HG03378 (cell line): ENCODE measurements at regions not wholly inside any gene's neighbourhood (a gene's known extent, or its start where the extent isn't known, plus 50 kb on each side); places are given as distances from the start of the nearest gene placed in this dataset.
"Not testable (repeated sequence)": the region's sequence is repeated elsewhere in the genome, so short reads cannot be mapped to it uniquely, and the experiment has no call there.

Source experiments
- ATAC-seq: cut with Tn5 transposase; IDR thresholded peaks from one replicate; pipeline ENCODE4 v1.9.1; 2021; ENCODE audit warnings: mild to moderate bottlenecking, moderate library complexity; ENCODE audit not compliant: unreplicated experiment

DNA sequence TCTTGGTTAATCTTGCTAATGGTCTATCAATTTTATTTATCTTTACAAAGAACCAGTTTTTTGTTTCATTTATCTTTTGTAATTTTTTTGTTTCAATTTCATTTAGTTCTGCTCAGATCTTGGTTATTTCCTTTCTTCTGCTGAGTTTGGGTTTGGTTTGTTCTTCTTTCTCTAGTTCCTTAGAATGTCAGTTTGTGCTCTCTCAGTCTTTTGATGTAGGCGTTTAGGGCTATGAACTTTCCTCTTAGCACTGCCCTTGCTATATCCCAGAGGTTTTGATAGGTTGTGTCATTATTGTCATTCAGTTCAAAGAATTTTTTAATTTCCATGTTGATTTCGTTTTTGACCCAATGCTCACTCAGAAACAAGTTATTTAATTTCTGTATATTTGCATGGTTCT, 97.1 kb upstream of the CHST15 start:
- ATAC-seq, result not testable (repeated sequence)

DNA sequence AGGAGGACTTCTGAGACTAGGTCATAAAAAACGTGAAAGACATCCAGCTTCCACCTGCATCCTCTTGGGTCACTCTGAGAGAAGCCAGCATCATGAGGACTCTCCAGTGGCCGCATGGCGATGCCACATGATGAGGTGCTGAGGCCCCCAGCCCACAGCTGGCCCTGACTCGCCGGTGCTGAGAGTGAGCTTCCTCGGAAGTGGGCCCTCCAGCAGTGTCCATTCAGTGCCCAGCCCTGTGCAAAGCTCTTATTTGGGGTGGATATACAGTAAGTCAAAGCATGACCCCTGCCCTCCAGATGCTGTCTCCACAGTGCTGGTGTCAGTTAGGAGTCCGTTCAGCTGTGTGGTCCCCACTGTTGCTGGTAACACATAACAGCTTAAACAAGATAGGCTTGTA, 93.6 kb upstream of the CHST15 start:
- no peak for ATAC-seq

DNA sequence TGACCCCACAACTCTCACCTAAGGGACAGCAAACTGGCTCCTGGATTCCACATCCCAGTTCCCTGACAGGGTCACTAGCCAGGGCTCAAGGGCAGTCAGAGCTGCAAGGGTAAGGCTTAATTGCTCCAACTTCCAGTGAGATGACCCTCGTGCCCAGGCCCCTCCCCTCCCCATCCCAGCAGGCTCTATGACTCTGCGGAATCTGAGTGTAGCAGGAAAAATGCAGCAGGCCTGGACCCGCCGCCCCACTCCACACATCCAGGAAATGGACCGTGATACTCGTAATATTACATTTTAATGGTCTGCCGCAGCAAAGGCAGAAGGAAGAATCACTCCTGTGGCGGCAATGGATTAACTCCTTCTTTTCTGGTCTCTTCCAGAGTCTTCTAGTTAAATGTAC, 91.7 kb upstream of the CHST15 start:
- ATAC-seq, result no peak

DNA sequence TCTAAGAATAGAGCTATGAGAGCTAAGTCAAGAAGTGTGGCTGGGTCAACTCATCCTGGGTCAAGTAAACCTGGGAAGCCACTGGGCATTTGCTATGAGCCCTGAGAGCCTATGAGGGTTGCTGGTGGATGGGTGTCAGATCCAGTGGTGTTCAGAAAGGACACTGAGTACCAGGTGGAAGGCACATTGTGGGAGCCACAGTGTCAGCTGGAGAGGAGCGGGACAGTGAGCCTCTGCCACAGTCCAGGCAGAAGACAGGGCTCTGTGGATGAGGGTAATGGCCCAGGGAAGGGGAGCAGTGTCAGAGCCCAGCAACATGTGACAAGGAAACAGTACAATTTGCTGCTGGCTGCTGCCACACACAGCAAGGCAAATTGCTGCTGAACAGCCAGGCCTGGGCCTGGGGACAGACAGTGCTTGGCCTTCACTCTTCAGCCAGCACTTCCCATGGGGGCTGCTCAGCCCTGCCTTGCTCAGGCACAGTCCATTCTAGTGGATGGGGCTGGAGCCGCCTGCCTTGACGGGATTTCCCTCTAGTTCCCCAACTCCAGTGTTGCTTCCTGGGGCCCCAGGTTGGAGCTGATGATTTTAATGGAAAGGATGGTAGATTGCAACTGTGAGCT, 90.9 kb upstream of the CHST15 start:
- no peak for ATAC-seq

DNA sequence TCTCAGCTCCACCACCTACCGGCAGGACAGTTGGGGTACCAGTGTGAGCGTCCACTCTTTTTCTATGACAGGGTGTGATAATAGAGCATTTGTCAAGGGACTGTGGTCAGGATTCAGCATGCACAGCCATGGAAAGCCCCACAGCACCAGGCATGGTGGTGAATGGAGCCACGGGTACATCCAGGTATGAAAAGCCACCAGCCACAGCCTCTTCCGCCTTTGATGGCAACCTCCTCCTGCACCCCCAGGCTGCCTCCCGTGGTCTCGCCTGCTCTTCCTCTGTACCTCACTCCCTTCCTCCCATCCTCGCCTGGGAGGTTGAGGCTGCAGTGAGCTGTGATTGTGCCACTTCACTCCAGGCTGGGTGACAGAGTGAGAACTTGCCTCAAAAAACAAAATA, 90.2 kb upstream of the CHST15 start:
- ATAC-seq, result no peak

DNA sequence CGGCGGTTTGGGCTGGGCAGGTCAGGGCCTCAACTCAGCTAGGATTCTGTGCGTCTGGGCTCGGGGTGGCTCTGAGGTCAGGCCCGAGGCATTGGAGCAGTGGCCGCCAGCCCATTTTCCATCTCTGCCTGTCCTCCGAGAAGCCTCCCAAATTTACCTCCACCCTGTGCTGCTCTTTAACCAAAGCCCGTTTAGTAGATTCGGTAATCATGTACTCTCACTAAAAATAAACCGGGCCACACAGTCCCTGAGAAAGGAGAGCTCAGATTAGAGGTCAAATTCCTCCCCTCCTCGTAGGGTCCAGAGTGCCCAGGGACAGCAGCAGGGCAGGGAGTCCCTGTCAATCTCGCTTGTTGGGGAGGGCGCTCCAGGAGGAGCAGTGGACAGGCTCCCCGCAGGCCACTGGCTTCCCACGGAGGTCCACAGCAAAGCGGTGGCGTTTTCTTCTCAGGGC, 88.7 kb upstream of the CHST15 start:
- no peak for ATAC-seq

DNA sequence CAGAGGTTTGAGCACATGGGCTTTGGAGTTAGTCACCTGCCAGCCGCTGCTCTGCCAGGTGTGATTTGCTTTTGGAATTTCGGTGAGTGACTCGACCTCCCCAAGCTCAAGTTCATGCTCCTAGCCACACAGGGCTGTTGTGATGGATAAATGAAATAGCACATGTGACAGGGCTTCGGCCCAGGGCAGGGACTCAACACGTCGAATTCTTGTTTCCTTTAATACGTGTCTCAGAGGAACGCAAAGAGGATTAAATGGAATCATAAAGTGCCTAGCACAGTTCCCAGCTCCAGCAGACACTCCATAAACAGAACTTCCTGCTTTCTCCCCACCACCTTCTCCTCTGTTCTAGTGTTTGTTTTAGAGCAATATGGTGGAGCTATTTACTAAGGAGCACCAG, 88.3 kb upstream of the CHST15 start:
- ATAC-seq, result no peak

DNA sequence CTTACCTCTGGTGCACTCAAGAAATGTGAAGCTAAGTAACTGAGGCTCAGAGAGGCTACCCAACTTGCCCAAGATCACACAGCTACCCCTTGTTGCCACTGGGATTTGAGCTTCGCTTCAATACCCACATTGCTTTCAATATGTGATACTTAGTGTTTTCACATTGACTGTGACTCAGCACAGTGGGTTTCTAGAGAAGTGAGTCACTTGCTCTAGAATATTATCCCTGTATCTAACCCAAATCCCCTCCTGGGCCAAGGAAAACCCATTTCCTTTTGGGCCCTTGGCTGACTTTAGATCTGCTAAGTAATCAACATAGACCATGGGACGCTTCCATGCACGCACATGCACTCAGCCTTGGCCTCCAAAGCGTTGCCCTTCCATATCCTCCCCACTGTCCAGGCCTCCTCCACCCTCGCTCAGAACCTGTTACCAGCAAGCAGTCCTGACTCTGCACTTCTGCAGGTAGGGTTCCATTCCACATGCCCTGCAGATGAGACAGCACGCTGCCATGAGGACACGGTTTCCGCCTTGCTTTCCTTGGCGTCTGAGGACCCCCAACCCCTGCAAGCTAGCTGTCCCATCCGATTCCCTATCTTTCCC, 87.7 kb upstream of the CHST15 start:
- no peak for ATAC-seq

DNA sequence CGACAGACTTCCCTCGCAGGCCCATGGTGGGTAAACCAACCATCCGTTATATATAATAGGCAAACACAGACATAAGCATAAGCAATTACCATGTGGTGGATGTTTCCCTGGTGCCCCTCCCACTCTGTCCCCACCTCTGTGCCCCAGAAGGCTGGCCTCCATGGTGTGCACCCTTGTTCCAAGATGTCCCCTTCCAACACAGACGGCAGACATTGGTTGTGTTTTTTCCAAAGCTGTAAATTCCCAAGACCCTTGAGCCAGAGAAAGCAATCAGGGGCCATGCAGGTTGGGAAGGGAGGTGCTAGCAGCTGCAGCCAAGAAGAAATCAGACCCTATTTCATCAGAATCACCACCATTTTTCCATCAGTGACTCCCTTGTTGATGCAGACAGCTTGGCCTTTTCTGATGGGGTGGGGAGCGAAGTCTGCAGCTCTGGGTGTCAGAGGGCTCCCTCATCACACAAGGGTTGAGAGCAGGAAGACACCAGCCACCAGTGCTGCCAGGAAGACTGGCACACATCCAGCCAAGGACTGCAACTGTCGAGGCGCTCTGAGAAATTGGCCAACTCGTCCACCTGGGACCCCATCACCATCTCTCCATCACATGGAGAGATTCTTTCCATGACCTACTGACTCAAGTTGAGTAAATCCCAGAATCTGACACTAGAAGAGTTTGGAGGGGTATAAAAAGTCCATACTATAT, 86.8 kb upstream of the CHST15 start:
- no peak for ATAC-seq

DNA sequence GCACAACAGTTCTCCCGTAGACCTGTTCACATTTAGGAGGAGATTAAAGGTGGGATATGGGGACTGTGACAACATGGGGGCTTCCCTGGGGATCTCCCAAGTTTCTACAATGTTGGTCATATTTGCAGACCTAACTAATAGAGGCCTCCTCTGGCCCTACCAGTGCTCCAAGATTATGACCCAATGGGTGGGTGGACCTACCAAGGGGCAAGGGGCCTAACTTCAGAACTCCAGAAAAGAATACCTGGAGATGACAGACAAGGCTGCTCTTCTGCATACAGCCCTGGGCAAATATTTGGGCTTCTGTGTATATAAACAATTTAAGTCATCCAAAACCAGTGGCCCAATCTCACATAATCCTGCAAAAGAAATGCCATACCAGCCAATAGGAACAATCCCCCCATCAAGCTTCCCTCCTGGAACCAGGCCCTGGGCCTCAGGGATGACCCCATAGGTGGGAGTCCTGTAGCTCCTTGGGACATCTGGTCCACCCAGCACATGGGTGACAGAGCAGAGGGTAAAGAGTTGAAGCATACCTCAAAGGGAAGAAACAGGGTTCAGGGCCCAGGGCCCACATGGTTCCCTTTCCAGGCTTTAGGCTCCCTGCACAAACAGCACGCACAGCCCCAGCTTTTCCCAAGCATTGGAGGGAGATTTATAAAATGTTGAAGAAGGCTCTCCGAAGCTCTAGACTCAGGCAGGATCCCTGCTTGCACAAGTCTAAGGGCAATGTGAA, 86.1 kb upstream of the CHST15 start:
- ATAC-seq, result no peak

DNA sequence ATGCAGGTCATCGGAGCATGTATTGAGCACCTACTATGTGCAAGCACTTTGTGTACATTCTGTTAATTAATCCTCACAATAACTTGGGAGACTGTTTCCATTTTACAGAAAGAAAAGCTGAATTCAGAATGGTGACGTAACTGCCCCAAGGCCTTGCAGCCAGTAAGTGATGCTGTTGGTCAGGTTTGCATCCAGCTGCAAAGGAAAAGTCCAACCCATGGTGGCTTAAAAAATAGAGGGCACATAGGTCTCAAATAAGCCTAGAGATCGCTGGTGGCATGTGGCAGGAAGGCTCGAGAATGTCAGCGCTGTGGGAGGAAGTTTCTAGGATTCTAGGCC, 83.8 kb upstream of the CHST15 start:
- ATAC-seq, result no peak

DNA sequence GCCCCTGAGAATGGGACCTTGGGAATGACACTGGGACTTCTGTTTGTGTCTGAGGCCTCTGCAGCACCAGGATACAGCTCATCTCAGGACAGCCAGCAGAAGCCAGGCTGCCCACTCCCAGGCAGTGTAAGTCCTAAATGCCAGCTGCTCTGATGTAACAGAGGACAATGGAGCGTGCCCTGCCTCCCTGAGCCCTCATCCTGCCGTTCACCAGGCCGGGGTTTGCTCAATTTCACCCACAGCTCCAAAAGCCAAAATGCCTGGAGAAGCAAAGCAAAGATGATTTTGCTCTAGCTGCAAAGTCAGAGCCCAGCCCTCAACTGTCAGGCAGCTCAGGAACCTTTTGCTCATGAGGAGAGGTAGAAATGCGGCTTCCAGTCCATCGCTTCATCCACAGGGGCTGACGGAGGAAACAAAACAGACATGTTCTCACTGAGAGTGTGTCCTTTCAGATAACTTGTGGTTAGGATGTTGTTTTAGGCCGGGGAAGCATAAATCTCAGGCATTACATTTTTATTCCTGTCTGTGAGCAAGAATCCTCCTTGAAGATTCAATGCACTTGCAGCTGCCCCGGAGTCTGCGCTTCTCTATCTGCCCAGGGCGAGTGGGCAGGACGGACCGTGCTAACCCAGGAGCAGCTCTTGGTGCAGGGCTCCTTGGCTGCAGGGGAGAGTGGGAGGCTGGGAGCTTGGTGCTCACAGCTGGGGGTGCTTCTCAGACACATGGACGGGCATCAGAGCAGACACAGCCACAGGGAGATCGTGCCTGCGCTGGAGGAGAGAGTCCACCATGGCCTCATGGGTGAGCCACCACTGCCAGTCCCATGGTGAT, 83.2 kb upstream of the CHST15 start:
- ATAC-seq, result no peak

DNA sequence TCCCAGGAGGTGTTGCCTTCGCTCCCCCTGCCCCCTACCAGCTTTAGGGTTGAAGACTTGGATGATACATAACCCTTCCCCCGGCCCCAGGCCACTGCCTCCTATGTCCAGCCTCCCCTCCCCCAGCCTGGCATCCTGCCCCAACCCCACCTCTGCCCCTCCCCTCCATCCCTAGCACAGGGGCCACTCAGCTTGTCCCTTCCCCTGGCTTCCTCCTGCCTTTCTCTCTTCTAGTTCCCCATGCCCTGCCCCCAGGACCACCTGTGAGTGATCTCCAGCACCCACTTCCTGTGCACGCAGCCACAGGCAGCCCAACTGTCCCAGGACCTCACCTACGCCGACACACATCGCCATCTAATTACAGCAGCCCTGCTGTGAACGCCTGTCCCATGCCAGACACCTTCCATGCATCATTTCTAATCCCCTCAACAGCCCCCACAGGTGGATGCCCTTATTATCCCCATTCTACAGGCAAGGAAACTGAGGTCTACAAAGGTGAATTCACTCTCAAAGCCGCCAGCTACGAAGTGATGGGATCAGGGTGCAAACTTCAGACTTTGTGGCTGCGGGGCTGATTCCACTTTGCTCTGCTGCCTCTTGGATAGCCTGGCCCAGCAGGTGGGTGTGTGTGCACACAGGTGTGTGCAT, 82.4 kb upstream of the CHST15 start:
- no peak for ATAC-seq

DNA sequence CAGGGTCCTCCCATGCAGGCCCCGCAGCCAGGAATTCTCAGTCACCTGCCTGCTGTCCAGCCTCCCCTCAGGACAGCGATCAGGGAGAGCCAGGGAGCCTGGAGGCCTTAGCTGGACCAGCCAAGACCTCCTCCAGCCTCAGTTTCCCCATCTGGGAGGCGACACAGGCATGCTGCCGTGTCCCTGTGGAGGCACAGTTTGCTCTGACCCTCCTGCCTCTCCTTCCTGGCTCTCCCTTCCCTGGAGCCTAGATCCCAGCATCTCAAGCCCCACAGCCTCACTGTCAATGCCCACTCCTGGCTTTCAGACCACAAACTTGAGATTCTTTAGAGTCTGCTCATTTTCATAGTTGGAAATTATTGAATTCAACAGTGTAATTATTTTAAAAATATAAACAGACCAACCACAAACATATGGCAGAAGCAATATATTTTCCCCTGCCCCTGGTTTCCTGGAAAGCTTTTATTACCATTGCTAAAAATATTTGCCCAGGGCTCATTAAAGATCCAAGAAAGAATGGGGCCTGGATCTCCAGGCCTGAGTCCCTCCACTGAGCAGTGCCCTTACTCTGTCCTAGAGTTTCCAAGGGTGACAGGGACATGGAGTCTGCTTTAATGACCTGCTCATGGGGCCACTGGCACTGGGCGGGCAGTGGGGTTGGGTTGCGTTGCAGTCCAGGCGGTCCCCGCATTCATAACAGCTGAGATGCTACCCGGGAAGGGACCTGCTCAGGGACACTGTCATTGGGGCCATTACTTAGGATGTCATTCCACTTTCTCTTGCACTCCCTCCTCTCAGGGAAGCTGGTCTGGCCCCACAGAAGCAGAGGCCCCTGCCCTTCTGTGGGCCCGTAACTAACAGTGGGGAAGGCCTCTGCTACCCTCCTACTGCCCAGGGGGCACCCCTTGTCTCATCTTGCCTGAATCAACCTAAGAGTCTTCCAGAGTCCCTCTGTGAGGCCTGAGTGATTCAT, 81.6 kb upstream of the CHST15 start:
- ATAC-seq, result no peak

DNA sequence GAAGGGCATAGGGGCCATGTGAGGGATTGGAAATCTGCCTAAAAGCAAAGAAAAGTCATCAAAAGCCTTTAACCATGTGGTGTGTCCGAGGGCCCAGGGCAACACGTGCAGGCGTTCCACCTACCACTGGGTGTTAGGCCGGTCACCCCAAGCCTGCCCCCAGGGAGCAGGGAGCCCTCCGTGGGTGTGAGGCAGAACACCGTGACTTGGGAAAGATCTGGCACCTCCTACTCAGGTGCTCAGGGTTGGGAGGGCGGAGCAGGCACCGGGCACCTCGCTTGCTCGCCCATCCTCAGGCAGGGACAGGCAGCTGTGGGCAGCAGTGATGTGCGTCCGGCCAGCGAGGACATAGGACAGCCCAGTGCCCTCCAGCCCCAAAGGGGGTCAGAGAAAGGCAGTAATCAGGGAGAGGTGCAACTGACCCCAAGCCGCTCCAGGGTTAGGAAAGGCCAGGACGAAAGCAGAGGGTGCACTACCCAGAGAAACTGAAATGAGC, 80.7 kb upstream of the CHST15 start:
- no peak for ATAC-seq

DNA sequence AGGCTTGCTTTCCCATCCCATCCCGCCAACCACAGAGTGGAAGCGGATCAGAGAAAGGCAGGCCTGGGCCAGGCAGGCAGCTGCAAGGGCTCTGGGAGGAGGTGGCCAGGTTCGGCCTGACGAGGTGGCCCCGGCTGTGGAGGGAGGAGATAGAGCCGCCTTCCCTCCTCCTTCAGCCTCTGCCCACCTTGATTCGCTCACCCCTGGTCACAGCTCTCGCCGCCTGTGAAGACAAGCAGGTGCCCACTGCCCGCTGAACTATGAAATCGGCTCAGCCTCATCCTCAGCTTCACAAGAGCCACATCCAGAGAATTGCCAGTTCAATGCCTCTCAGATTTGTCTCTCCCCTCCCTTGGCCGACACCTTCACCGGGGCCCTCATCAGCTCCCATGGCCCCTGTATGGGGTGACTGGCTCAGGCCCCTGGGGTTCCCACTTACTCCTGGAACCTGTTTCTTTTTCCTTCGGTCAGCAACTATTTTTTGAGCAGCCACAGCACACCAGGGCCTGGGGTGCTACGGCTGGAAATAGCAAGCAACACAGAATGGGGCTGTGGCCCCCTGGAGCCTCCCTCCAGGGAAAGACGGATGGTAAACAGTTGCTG, 80.0 kb upstream of the CHST15 start:
- ATAC-seq, result no peak

DNA sequence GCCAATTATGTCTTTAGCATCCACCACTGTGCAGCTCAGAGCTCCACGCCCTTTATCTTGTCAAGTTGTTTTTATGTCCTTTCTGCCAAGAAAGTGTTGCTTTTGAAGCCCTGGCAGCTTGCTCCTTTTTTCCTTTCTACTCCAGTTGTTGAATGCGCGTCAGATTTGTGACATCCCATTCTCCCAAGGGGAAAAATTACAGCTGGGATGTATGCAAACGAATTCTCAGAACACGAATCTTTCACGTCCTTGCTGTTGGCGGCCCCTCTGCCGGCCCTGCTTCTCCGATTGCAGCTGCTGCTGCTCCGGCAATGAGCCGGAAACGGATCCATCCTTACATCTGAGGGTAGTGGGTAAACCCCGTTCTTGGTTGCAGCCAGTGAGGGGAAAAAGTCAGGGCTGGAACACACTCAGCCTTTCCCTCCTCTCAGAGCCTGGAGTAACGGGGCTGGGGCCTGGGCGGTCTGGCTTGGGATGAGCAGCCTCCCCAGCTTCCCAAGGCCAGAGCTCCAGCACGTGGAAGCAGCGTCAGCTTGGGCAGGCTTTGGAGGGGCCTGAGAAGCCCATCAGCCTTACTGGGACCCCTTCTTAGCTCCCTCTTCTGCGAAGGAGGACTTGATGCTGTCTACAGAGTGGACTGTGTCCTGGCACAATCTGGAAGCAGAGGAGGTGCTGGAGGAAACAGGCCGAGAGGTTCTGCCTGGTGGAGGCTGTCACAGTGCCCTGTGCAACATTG, 79.0 kb upstream of the CHST15 start:
- ATAC-seq, result no peak

DNA sequence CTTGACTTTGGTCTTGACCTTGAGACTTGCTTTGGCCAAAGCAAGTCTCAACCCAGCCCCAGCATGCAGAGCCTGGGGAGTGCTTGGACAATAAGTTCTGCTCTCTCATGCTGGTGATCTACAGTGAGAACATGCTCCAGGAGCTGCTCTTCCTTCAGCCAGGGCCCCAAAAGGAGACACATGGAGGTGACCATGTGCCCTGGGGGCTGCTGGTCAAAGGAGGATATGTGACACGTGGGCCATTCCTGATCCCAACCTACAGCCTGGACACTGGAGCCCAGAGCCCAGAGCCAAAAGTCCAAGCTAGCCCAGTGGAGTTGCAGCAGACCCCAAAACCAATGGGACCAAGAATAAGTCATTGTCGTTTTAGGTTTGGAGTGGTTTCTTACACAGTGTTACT, 78.2 kb upstream of the CHST15 start:
- no peak for ATAC-seq
